HEK293T (cell line): ENCODE measurements at regions not wholly inside any gene's neighbourhood (a gene's known extent, or its start where the extent isn't known, plus 50 kb on each side); places are given as distances from the start of the nearest gene placed in this dataset.

ENCODE experiments used
- ARNT ChIP-seq: fragments of 450-650 bp; IDR thresholded peaks from 2 replicates; pipeline ENCODE4 v1.6.1; 2017; ENCODE audit warnings: mild to moderate bottlenecking
- BHLHE40 ChIP-seq: fragments of 450-650 bp; IDR thresholded peaks from 2 replicates; pipeline ENCODE4 v1.6.1; 2016; ENCODE audit warnings: mild to moderate bottlenecking, moderate library complexity, borderline replicate concordance
- FOXM1 ChIP-seq: fragments of 450-650 bp; IDR thresholded peaks from 2 replicates; pipeline ENCODE4 v1.6.1; 2017; ENCODE audit warnings: mild to moderate bottlenecking, borderline replicate concordance
- HDGF ChIP-seq: fragments of 450-650 bp; IDR thresholded peaks from 2 replicates; pipeline ENCODE4 v1.6.1; 2017; ENCODE audit warnings: antibody characterized with exemption, borderline replicate concordance
- TARDBP ChIP-seq: fragments of 450-650 bp; IDR thresholded peaks from 2 replicates; pipeline ENCODE4 v1.6.1; 2016

DNA sequence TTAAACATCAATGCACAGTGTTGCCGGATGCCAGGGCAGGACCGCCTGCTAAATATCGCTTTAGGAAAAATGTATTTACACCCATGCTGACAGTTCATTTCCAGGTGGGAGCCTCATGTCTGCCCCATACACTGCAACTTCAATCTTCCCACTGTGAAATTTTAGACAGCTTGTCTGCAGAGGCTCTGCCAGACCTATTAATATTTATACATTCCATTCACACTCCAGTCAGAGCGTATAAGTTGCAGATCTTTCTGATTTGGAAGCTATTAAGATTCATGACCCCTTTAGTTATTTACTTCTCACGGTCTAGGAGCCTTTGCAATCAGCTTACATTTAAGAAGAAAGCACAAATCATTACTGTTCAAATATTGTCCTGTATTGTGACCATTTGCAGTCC lies 357.4 kb downstream of the ATP23 start:
- TF ChIP-seq HDGF (no peak), TARDBP (no peak), BHLHE40 (no peak), ARNT (no peak), FOXM1 (no peak)
